BE2C (cell line): ENCODE measurements at regions not wholly inside any gene's neighbourhood (a gene's known extent, or its start where the extent isn't known, plus 50 kb on each side); places are given as distances from the start of the nearest gene placed in this dataset.
"Not testable (repeated sequence)": the region's sequence is repeated elsewhere in the genome, so short reads cannot be mapped to it uniquely, and the experiment has no call there.

Experiments used
- DNase-seq: peaks from one replicate; pipeline ENCODE4 v3.0.0-alpha.2; 2020
- H3K27me3 ChIP-seq: fragments of 250-450 bp; sonication (Bioruptor Pico); 2 replicates; pipeline ENCODE4 v1.5.1; 2020; ENCODE audit warnings: mild to moderate bottlenecking
- H3K36me3 ChIP-seq: fragments of 250-450 bp; sonication (Bioruptor Pico); 2 replicates; pipeline ENCODE4 v1.5.1; 2020; ENCODE audit warnings: mild to moderate bottlenecking
- H3K4me1 ChIP-seq: fragments of 250-450 bp; sonication (Bioruptor Pico); 2 replicates; pipeline ENCODE4 v1.5.1; 2020
- H3K4me3 ChIP-seq: 2 replicates; pipeline ENCODE4 v1.5.1; 2011; ENCODE audit warnings: low read depth, low read length
- H3K9me3 ChIP-seq: fragments of 250-450 bp; sonication (Bioruptor Pico); 2 replicates; pipeline ENCODE4 v1.5.1; 2020
- TF ChIP-seq, protein P1 (sequence below): IDR thresholded peaks from 2 replicates; pipeline ENCODE4 v1.5.1; 2012; ENCODE audit warnings: mild to moderate bottlenecking, low read depth, low read length

- Histone ChIP-seq H3K9me3 (no peaks in the 10 kb centered on the region), H3K36me3 (no peaks in the 10 kb centered on the region), H3K27me3 (no peaks in the 10 kb centered on the region), H3K4me3 (no peak overlapping the region), H3K4me1 (no peaks in the 10 kb centered on the region; the same call in 1 of the 2 replicates)
- TF ChIP-seq, protein P1, sequence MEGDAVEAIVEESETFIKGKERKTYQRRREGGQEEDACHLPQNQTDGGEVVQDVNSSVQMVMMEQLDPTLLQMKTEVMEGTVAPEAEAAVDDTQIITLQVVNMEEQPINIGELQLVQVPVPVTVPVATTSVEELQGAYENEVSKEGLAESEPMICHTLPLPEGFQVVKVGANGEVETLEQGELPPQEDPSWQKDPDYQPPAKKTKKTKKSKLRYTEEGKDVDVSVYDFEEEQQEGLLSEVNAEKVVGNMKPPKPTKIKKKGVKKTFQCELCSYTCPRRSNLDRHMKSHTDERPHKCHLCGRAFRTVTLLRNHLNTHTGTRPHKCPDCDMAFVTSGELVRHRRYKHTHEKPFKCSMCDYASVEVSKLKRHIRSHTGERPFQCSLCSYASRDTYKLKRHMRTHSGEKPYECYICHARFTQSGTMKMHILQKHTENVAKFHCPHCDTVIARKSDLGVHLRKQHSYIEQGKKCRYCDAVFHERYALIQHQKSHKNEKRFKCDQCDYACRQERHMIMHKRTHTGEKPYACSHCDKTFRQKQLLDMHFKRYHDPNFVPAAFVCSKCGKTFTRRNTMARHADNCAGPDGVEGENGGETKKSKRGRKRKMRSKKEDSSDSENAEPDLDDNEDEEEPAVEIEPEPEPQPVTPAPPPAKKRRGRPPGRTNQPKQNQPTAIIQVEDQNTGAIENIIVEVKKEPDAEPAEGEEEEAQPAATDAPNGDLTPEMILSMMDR, result no peak
- no peak for DNase-seq
Measured at GRCh38 chr12:75945581-75945980, 86.0 kb downstream of the PHLDA1 start.

GRCh38 chr12:75944905-75945432 lies 86.6 kb downstream of the PHLDA1 start:
- Histone ChIP-seq H3K27me3 (no peaks in the 10 kb centered on the region), H3K4me3 (no peak overlapping the region), H3K36me3 (no peaks in the 10 kb centered on the region), H3K9me3 (peaks cover 2% of the 10 kb centered on the region; the same call in 1 of the 2 replicates), H3K4me1 (no peaks in the 10 kb centered on the region; the same call in 1 of the 2 replicates)
- TF ChIP-seq, protein P1, result no peak
- DNase-seq, result no peak

DNA sequence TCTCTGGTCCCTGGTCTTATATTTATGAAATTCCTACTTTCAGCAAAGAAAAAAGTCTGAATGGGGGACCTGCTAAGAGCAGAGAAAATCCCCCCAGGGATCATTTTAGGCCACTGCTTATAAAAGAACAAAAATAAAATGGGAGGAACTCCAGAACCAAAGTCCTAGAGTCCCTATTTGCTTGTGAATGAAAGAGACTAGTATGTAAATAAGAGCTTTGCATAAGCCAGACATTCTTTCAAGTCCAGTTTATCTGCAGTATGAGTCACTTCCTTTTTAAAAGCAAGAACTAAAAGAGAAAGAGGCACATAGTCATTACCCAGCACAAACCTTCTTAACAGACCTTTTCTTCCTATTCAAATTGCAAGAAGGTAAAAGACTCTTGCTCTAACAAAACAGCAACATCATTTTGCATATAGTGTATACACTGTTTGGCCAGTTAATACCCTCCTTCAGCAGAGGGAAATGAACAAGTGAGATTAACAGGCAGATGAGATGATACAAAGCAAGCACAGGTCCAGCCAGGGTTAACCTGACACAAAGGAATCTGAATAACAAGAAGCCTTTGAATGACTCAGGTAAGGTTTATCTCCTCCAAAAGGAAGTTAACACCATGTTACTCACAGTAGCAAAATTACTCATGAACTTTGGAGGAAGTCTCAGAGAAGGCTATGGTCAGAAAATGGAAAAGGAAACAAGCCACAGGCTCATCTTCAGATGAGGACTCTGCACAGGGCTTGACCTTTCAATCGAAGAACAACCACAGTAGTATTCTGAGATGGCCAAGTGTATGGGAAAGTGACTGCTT lies 87.3 kb downstream of the PHLDA1 start:
- no peak overlapping the region for H3K4me3 ChIP-seq

DNA sequence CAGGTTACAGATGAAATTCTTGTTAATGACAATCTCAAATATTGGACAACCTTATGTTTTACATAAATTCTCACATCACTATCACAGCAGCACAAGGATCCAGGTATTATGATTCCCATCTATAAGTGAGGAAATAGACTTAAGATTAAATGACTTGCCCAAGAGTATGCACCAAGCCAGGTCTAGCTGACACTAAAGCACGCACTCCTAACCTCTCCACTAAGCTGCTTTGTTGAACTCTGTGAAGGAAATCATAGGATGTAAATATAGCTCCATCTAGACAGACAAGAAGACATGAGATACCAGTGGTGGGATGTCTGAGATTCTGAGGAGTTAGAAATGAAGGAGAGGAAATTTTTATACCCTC lies 87.9 kb downstream of the PHLDA1 start:
- no peaks in the 10 kb centered on the region for H3K27me3 ChIP-seq
- H3K36me3 ChIP-seq, result no peaks in the 10 kb centered on the region
- H3K4me1 ChIP-seq, result no peaks in the 10 kb centered on the region; the same call in 1 of the 2 replicates
- TF ChIP-seq, protein P1, result no peak
- no peak for DNase-seq
- no peak overlapping the region for H3K4me3 ChIP-seq
- peaks cover 2% of the 10 kb centered on the region; the same call in 1 of the 2 replicates for H3K9me3 ChIP-seq

More for the DNA sequence above, 87.3 kb downstream of the PHLDA1 start:
- H3K9me3 ChIP-seq, result peaks cover 2% of the 10 kb centered on the region; the same call in 1 of the 2 replicates
- no peaks in the 10 kb centered on the region for H3K36me3 ChIP-seq
- no peaks in the 10 kb centered on the region for H3K27me3 ChIP-seq
- TF ChIP-seq, protein P1, result no peak
- no peak for DNase-seq
- no peaks in the 10 kb centered on the region; the same call in 1 of the 2 replicates for H3K4me1 ChIP-seq

DNA sequence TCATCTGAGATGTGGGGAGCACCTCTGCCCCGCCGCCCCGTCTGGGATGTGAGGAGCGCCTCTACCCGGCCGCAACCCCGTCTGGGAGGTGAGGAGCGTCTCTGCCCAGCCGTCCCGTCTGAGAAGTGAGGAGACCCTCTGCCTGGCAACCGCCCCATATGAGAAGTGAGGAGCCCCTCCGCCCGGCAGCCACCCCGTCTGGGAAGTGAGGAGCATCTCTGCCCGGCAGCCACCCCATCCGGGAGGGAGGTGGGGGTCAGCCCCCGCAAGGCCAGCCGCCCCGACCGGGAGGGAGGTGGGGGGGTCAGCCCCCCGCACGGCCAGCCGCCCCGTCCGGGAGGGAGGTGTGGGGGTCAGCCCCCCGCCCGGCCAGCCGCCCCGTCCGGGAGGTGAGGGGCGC lies 89.9 kb downstream of the PHLDA1 start:
- not testable (repeated sequence) for H3K9me3 ChIP-seq, H3K36me3 ChIP-seq, DNase-seq, H3K4me1 ChIP-seq, H3K4me3 ChIP-seq, H3K27me3 ChIP-seq

- TF ChIP-seq, protein P1, result no peak
- H3K9me3 ChIP-seq, result peaks cover 2% of the 10 kb centered on the region; the same call in 1 of the 2 replicates
- H3K27me3 ChIP-seq, result no peaks in the 10 kb centered on the region
- H3K36me3 ChIP-seq, result no peaks in the 10 kb centered on the region
- H3K4me1 ChIP-seq, result peaks cover 9% of the 10 kb centered on the region
- DNase-seq, result no peak
- no peak overlapping the region for H3K4me3 ChIP-seq
Measured at GRCh38 chr12:75939016-75939642, 92.4 kb downstream of the PHLDA1 start.
